H1 (cell line): ENCODE measurements at regions not wholly inside any gene's neighbourhood (a gene's known extent, or its start where the extent isn't known, plus 50 kb on each side); places are given as distances from the start of the nearest gene placed in this dataset.

Source experiments
- CTCF ChIP-seq, 3 experiments: IDR thresholded peaks; 1 replicate in 2 of 3; 2 replicates in 1 of 3; pipeline versions ENCODE4 v1.5.1 to v1.6.1; 2011; ENCODE audit warnings: low read length in 3 of 3, mild to moderate bottlenecking in 3 of 3, inconsistent platforms in 2 of 3, low read depth in 1 of 3, moderate library complexity in 1 of 3; ENCODE audit not compliant: insufficient read depth in 1 of 3; ENCODE audit errors: control extremely low read depth in 1 of 3
- EZH2 ChIP-seq: fragments of 200-600 bp; sonication (generic); IDR thresholded peaks from 2 replicates; pipeline ENCODE4 v1.7.1; 2012; ENCODE audit warnings: low read depth, mild to moderate bottlenecking, moderate library complexity, low read length, inconsistent platforms; ENCODE audit not compliant: severe bottlenecking

- TF ChIP-seq CTCF (IDR thresholded peaks at IDR 0.05; ENCODE audit: control extremely low read depth in 1 of 3, insufficient read depth in 1 of 3, low read depth in 1 of 3, low read length in 3 of 3): no peak
- no peak for TF ChIP-seq EZH2
Measured at GRCh38 chr13:38099751-38100150, 230.2 kb upstream of the TRPC4 start.
